BLaER1 (cell line): ENCODE measurements at regions not wholly inside any gene's neighbourhood (a gene's known extent, or its start where the extent isn't known, plus 50 kb on each side); places are given as distances from the start of the nearest gene placed in this dataset.

Experiments
- H3K27ac ChIP-seq: shearing (Covaris generic); formaldehyde crosslinking; 2 replicates; pipeline ENCODE4 v1.8.1; 2022
- H3K27me3 ChIP-seq: shearing (Covaris generic); formaldehyde crosslinking; 2 replicates; pipeline ENCODE4 v1.8.1; 2022
- H3K36me3 ChIP-seq: shearing (Covaris generic); formaldehyde crosslinking; 2 replicates; pipeline ENCODE4 v1.8.1; 2022
- H3K4me1 ChIP-seq: shearing (Covaris generic); formaldehyde crosslinking; 2 replicates; pipeline ENCODE4 v1.8.1; 2022
- H3K4me2 ChIP-seq: shearing (Covaris generic); formaldehyde crosslinking; 2 replicates; pipeline ENCODE4 v1.8.1; 2022
- H3K4me3 ChIP-seq: shearing (Covaris generic); formaldehyde crosslinking; 2 replicates; pipeline ENCODE4 v1.8.1; 2022
- H3K9ac ChIP-seq: shearing (Covaris generic); formaldehyde crosslinking; 2 replicates; pipeline ENCODE4 v1.8.1; 2022
- H3K9me3 ChIP-seq: shearing (Covaris generic); formaldehyde crosslinking; 2 replicates; pipeline ENCODE4 v1.8.1; 2022
- H4K20me1 ChIP-seq: shearing (Covaris generic); formaldehyde crosslinking; 2 replicates; pipeline ENCODE4 v1.8.1; 2022
- Cebpa-rat ChIP-seq: shearing (Covaris generic); IDR thresholded peaks from 2 replicates; pipeline ENCODE4 v1.8.1; 2022

DNA sequence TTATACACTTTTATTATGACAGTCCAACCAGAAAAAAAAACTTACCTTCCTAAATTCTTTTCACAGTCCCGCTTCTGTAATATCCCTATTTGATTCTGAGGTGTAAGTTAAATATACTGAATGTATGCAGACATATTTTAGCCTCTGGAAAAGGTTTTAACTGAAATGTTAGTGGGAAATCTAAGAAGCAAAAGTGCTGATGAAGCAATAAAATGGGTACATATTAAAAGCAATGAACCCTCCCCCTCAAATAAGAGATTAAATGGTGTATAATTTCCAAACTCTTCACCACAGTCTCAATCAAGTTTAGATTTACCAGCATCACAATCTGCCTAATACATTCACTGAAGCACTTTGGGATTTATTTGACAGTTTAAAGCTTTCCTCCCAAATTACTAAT lies 688.3 kb upstream of the DIAPH2 start:
- H3K4me2 ChIP-seq: no peak overlapping the region

DNA sequence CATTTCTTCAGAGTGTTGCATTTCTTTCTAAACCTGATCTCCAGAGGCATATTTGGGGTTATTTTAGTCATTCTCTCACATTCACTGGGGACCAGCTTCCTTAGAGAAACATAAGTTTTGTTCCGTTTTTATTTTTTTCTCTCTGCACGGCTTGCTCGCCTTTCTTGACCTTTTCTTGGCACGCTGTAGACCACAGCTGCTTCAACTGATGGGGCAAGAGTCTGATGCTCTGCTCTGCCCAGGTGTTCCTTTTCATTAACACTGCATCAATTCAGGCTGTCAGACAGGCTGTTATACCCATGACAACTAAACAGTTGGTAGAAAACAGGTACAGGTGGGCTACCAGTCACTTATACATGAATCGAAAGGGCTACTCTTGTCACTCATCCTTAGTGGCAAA lies 682.2 kb upstream of the DIAPH2 start:
- no peak overlapping the region for H3K27ac ChIP-seq
- H4K20me1 ChIP-seq: no peaks in the 10 kb centered on the region
- no peak overlapping the region for H3K9ac ChIP-seq
- no peak overlapping the region for H3K4me2 ChIP-seq
- no peaks in the 10 kb centered on the region for H3K9me3 ChIP-seq
- no peaks in the 10 kb centered on the region for H3K36me3 ChIP-seq
- peaks cover 73% of the 10 kb centered on the region for H3K27me3 ChIP-seq
- H3K4me3 ChIP-seq: no peak overlapping the region
- no peak for TF ChIP-seq Cebpa-rat
- no peaks in the 10 kb centered on the region for H3K4me1 ChIP-seq

More for the DNA sequence above, 688.3 kb upstream of the DIAPH2 start:
- no peaks in the 10 kb centered on the region for H3K4me1 ChIP-seq
- no peak for TF ChIP-seq Cebpa-rat
- no peaks in the 10 kb centered on the region for H3K9me3 ChIP-seq
- peaks cover 72% of the 10 kb centered on the region for H3K27me3 ChIP-seq
- no peak overlapping the region for H3K4me3 ChIP-seq
- no peaks in the 10 kb centered on the region; the same call in 1 of the 2 replicates for H4K20me1 ChIP-seq
- no peak overlapping the region for H3K27ac ChIP-seq
- no peaks in the 10 kb centered on the region for H3K36me3 ChIP-seq
- H3K9ac ChIP-seq: no peak overlapping the region

DNA sequence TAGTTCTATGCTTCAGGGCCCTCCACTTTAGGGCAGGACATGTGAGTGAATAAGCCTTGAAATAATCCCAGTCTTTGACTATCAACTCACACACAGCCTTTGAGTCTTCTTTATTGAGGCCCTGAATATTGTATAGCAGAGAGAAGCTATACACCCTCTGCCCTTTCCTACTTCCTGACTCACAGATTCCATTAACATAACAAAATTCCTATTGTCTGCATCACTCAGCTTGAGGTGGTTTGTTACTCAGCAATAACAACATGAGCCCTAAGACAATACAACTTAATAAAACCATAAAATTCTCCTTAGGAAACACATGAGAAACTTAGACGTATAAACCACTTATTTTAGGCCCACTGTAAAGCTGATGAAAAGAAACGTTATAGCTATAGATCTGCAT lies 680.3 kb upstream of the DIAPH2 start:
- H3K4me2 ChIP-seq: no peak overlapping the region
- TF ChIP-seq Cebpa-rat: no peak
- peaks cover 4% of the 10 kb centered on the region; the same call in 1 of the 2 replicates for H3K9me3 ChIP-seq
- no peak overlapping the region for H3K9ac ChIP-seq
- H3K27me3 ChIP-seq: peaks cover 88% of the 10 kb centered on the region
- no peaks in the 10 kb centered on the region for H3K4me1 ChIP-seq
- no peaks in the 10 kb centered on the region for H3K36me3 ChIP-seq
- H3K27ac ChIP-seq: no peak overlapping the region
- no peak overlapping the region for H3K4me3 ChIP-seq
- H4K20me1 ChIP-seq: no peaks in the 10 kb centered on the region

DNA sequence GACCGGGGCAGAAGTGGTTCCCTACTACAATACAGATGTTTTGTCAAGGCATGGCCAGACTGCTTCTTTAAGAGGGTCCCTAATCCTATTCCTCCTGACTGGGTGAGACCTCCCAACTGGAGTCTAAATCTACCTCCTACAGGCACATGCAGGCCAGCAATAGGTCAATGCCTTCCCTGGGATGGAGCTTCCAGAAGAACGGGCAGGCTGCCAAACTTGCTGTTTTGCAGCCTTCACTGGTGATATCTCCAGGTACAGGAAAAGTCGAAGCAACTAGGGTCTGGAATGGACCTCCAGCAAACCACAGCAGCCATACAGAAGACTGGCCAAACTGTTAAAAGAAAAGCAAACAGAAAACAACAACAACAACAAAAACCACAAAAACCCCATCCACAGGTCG lies 678.4 kb upstream of the DIAPH2 start:
- Histone ChIP-seq H3K9me3 (peaks cover 4% of the 10 kb centered on the region; the same call in 1 of the 2 replicates), H3K4me1 (no peaks in the 10 kb centered on the region), H3K4me3 (no peak overlapping the region), H4K20me1 (no peaks in the 10 kb centered on the region), H3K27me3 (peaks cover 82% of the 10 kb centered on the region), H3K9ac (no peak overlapping the region), H3K27ac (no peak overlapping the region), H3K36me3 (no peaks in the 10 kb centered on the region), H3K4me2 (no peak overlapping the region)
- TF ChIP-seq Cebpa-rat: no peak

DNA sequence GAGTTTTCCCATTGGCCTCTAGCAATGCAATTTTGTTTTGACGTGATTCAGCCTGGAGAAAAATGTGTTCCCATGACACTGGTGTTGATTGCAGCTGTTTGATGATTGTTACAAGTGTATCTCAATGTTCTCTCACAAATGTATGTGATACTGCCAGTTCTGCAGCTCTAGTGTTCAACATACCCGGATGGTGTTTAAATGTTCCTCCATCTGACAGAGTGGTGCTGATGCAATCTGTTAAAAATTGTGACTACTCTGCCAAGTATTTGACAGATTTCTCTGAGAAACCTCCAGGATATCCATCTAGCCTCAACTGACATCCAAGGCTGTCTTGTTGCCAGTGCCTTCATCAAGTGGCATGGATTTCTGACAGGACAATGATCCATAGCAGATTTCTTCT lies 657.2 kb upstream of the DIAPH2 start:
- Histone ChIP-seq H3K4me2 (no peak overlapping the region), H3K9ac (no peak overlapping the region), H4K20me1 (no peaks in the 10 kb centered on the region), H3K4me1 (no peaks in the 10 kb centered on the region), H3K36me3 (no peaks in the 10 kb centered on the region), H3K4me3 (no peak overlapping the region), H3K9me3 (peaks cover 5% of the 10 kb centered on the region; the same call in 1 of the 2 replicates), H3K27me3 (peaks cover 40% of the 10 kb centered on the region), H3K27ac (no peak overlapping the region)
- TF ChIP-seq Cebpa-rat: no peak

DNA sequence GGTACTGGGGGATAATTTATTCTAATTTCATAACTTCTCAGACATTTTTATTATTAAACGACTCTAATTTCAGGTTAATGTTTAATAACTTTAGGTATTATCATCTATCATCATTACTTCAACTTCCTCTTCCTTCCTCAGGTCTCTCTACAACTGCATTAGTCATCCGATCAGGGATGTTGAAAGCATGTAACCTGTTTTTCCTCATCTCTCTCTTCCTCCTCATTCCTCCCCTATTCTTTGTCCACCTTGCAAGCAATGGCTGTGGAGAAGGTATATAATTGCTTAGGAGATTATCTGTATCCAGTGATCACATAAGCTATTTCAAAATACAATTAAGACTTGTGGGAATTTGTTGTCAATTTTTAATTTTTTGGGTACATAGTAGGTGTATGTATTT lies 632.6 kb upstream of the DIAPH2 start:
- no peak overlapping the region for H3K9ac ChIP-seq
- H3K4me1 ChIP-seq: no peaks in the 10 kb centered on the region
- peaks cover 12% of the 10 kb centered on the region; the same call in 1 of the 2 replicates for H3K27me3 ChIP-seq
- H3K9me3 ChIP-seq: peaks cover 4% of the 10 kb centered on the region; the same call in 1 of the 2 replicates
- H3K4me3 ChIP-seq: no peak overlapping the region
- H3K4me2 ChIP-seq: no peak overlapping the region
- no peaks in the 10 kb centered on the region for H4K20me1 ChIP-seq
- no peaks in the 10 kb centered on the region for H3K36me3 ChIP-seq
- TF ChIP-seq Cebpa-rat: no peak
- no peak overlapping the region for H3K27ac ChIP-seq

DNA sequence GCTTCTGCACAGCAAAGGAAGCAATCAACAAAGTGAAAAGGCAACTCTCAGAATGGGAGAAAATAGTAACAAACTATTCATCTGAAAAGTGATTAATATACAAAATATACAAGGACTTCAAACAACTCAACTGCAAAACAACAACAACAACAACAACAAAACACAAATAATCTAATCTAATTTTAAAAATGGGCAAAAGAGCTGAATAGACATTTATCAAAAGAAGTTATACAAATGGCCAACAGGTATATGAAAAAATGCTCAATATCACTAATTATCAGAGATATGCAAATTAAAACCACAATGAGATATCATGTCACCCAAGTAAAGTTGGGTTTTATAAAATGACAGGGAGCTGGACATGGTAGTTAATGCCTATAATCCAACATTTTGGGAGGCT lies 602.8 kb upstream of the DIAPH2 start:
- H3K27me3 ChIP-seq: peaks cover 40% of the 10 kb centered on the region
- H4K20me1 ChIP-seq: peaks cover 4% of the 10 kb centered on the region; the same call in 1 of the 2 replicates
- H3K4me2 ChIP-seq: no peak overlapping the region

DNA sequence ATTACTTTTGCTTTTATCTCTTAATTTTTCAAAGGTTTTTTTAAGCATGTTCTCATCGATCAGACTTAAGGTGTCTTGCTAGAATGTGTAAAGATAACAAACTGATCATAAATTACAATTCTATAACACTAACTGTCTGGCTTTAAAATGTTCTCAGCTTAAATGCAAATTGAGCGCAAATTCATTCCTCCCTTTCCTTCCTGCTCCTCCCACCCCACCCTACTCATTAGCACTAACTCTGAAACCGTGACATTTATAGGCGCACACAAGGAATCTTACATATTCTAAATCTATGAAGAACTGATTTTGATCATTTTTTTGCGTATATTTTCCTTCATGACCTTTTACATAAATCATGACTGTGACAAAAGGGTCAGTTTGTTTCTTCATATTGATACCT lies 590.0 kb upstream of the DIAPH2 start:
- Histone ChIP-seq H3K9me3 (no peaks in the 10 kb centered on the region; the same call in 1 of the 2 replicates), H3K9ac (no peak overlapping the region), H3K27ac (no peak overlapping the region), H3K36me3 (no peaks in the 10 kb centered on the region), H3K27me3 (peaks cover 53% of the 10 kb centered on the region), H3K4me3 (no peak overlapping the region), H3K4me2 (no peak overlapping the region), H4K20me1 (no peaks in the 10 kb centered on the region), H3K4me1 (no peaks in the 10 kb centered on the region)
- no peak for TF ChIP-seq Cebpa-rat

More for the DNA sequence above, 602.8 kb upstream of the DIAPH2 start:
- Histone ChIP-seq H3K4me1 (no peaks in the 10 kb centered on the region), H3K27ac (no peak overlapping the region), H3K9me3 (no peaks in the 10 kb centered on the region), H3K9ac (no peak overlapping the region), H3K36me3 (no peaks in the 10 kb centered on the region), H3K4me3 (no peak overlapping the region)
- TF ChIP-seq Cebpa-rat: no peak

DNA sequence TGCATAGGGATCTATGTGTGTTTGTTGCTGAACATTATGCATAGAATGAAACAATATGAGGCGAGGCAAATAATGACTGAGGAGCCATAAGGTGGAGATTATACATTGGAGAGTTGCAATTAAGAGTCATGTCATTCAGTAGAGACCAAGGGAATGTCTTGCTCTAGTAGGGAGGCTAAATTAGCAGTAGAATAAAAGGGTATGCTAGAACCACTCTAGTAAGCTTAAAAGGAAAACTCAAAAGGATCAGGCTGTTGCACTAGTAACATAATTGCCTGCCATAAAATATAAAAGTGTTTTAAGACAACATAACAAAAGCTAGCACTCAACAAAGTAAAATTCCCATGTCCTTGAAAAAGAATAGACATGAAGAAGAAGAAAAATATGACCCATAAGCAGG lies 586.2 kb upstream of the DIAPH2 start:
- TF ChIP-seq Cebpa-rat: no peak

DNA sequence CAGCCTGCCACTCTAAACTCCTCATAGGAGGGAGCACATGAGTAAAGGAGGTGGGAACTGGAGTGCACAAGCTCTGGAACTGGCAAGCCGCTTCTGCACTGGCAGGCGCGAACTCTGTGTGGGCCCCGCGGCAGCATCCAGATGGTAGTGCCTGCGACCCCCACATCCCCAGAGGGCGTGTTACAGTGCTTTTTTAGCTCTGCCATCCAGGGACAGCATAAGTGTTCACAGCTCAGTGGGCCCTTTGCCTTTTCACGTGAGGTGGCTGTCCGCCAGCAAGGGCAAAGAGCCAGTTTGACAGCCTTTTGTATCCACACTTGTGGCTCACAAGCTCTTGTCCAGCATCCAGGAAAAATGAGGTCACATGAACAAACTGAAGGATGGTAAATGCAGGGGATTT lies 581.6 kb upstream of the DIAPH2 start:
- H3K4me3 ChIP-seq: no peak overlapping the region
- H3K36me3 ChIP-seq: no peaks in the 10 kb centered on the region
- no peaks in the 10 kb centered on the region for H3K4me1 ChIP-seq
- H3K4me2 ChIP-seq: no peak overlapping the region
- H3K9ac ChIP-seq: no peak overlapping the region
- peaks cover 50% of the 10 kb centered on the region for H3K27me3 ChIP-seq
- TF ChIP-seq Cebpa-rat: no peak
- H3K9me3 ChIP-seq: peaks cover 4% of the 10 kb centered on the region; the same call in 1 of the 2 replicates
- no peaks in the 10 kb centered on the region for H4K20me1 ChIP-seq
- H3K27ac ChIP-seq: no peak overlapping the region

More for the DNA sequence above, 586.2 kb upstream of the DIAPH2 start:
- no peak overlapping the region for H3K4me3 ChIP-seq
- H3K36me3 ChIP-seq: no peaks in the 10 kb centered on the region
- no peak overlapping the region for H3K4me2 ChIP-seq
- H3K27ac ChIP-seq: no peak overlapping the region
- peaks cover 4% of the 10 kb centered on the region; the same call in 1 of the 2 replicates for H3K9me3 ChIP-seq
- H4K20me1 ChIP-seq: no peaks in the 10 kb centered on the region
- peaks cover 56% of the 10 kb centered on the region for H3K27me3 ChIP-seq
- no peak overlapping the region for H3K9ac ChIP-seq
- no peaks in the 10 kb centered on the region for H3K4me1 ChIP-seq

DNA sequence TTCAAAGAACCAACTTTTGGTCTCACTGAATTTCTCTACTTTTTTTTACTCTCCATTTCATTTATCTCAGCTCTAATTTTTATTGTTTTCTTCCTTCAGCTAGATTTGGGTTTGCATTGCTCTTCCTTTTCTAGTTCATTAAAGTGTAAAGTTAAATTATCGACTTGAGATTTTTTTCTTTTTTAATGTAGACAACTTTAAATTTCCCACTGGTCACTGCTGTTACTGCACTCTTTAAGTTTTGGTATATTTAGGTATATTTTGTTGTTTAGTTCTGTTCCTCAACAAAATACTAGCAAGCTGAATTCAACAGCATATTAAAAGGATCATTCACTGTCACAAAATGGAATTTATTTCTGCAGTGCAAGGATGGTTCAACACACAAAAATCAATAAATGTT lies 572.0 kb upstream of the DIAPH2 start:
- no peak overlapping the region for H3K9ac ChIP-seq
- no peak overlapping the region for H3K4me2 ChIP-seq
- no peak overlapping the region for H3K4me3 ChIP-seq
- 0 out of 2 replicates have a peak, but pooled peaks cover 4% of the 10 kb centered on the region for H3K9me3 ChIP-seq
- no peaks in the 10 kb centered on the region for H3K36me3 ChIP-seq
- no peak for TF ChIP-seq Cebpa-rat
- H4K20me1 ChIP-seq: no peaks in the 10 kb centered on the region
- no peak overlapping the region for H3K27ac ChIP-seq
- peaks cover 34% of the 10 kb centered on the region for H3K27me3 ChIP-seq
- H3K4me1 ChIP-seq: no peaks in the 10 kb centered on the region
